MM.1S (cell line): ENCODE measurements at regions not wholly inside any gene's neighbourhood (a gene's known extent, or its start where the extent isn't known, plus 50 kb on each side); places are given as distances from the start of the nearest gene placed in this dataset.

Source experiments
- DNase-seq: peaks from one replicate; pipeline ENCODE4 v3.0.0-alpha.2; 2015
- H2AFZ ChIP-seq: fragments of 300-600 bp; sonication (generic); 2 replicates; pipeline ENCODE4 v1.6.0; 2016; ENCODE audit warnings: antibody characterized with exemption, low read length
- H3F3A ChIP-seq: fragments of 300-600 bp; sonication (generic); 2 replicates; pipeline ENCODE4 v1.6.1; 2016; ENCODE audit warnings: mild to moderate bottlenecking, antibody characterized with exemption, low read length, moderate library complexity, mixed read lengths; ENCODE audit not compliant: insufficient read depth
- H3K27ac ChIP-seq: fragments of 300-600 bp; sonication (generic); 2 replicates; pipeline ENCODE4 v1.5.1; 2016; ENCODE audit warnings: mild to moderate bottlenecking, low read length
- H3K27me3 ChIP-seq: fragments of 300-600 bp; sonication (generic); replicated peaks from 2 replicates; pipeline ENCODE4 v1.6.0; 2016; ENCODE audit warnings: low read length; ENCODE audit not compliant: insufficient read depth
- H3K36me3 ChIP-seq: fragments of 300-600 bp; sonication (generic); replicated peaks from 2 replicates; pipeline ENCODE4 v1.6.1; 2016; ENCODE audit warnings: mild to moderate bottlenecking, low read length, mixed read lengths; ENCODE audit not compliant: insufficient read depth
- H3K4me1 ChIP-seq: fragments of 300-600 bp; sonication (generic); 2 replicates; pipeline ENCODE4 v1.6.1; 2016; ENCODE audit warnings: low read length, mixed read lengths
- H3K4me2 ChIP-seq: fragments of 300-600 bp; sonication (generic); 2 replicates; pipeline ENCODE4 v1.6.0; 2016; ENCODE audit warnings: low read depth, low read length
- H3K4me3 ChIP-seq: fragments of 300-600 bp; sonication (generic); 2 replicates; pipeline ENCODE4 v1.5.1; 2016; ENCODE audit warnings: low read length, mixed read lengths
- H3K79me2 ChIP-seq: fragments of 300-600 bp; sonication (generic); 2 replicates; pipeline ENCODE4 v1.6.1; 2016; ENCODE audit warnings: mixed run types, low read length, mixed read lengths
- H3K9ac ChIP-seq: fragments of 300-600 bp; sonication (generic); 2 replicates; pipeline ENCODE4 v1.6.1; 2016; ENCODE audit warnings: low read length, mixed read lengths
- H3K9me2 ChIP-seq: fragments of 300-600 bp; sonication (generic); replicated peaks from 2 replicates; pipeline ENCODE4 v1.6.1; 2016; ENCODE audit warnings: mild to moderate bottlenecking, low read length, mixed read lengths; ENCODE audit not compliant: insufficient read depth
- H3K9me3 ChIP-seq: fragments of 300-600 bp; sonication (generic); replicated peaks from 2 replicates; pipeline ENCODE4 v1.6.1; 2016; ENCODE audit warnings: mild to moderate bottlenecking, low read length, mixed read lengths; ENCODE audit not compliant: insufficient read depth
- H4K20me1 ChIP-seq: fragments of 300-600 bp; sonication (generic); 2 replicates; pipeline ENCODE4 v1.6.1; 2016; ENCODE audit warnings: mild to moderate bottlenecking, low read length, moderate library complexity, mixed read lengths; ENCODE audit not compliant: insufficient read depth
- CTCF ChIP-seq: fragments of 300-600 bp; sonication (generic); IDR thresholded peaks from 2 replicates; pipeline ENCODE4 v1.5.1; 2016; ENCODE audit warnings: antibody characterized with exemption, low read length, mixed read lengths
- EZH2 ChIP-seq: fragments of 300-600 bp; sonication (generic); optimal IDR thresholded peaks from 2 replicates; pipeline ENCODE3; 2017; ENCODE audit warnings: low read depth, mild to moderate bottlenecking, antibody characterized with exemption, low read length, mixed read lengths
- EZH2phosphoT487 ChIP-seq: fragments of 300-600 bp; sonication (generic); IDR thresholded peaks from 2 replicates; pipeline ENCODE4 v1.6.1; 2018; ENCODE audit warnings: antibody characterized with exemption, low read length

- DNase-seq = no peak
- no peaks in the 10 kb centered on the region for H3K9me3 ChIP-seq
- no peak overlapping the region for H3K27ac ChIP-seq
- no peaks in the 10 kb centered on the region for H4K20me1 ChIP-seq
- no peak overlapping the region for H3K4me3 ChIP-seq
- no peaks in the 10 kb centered on the region for H3K9me2 ChIP-seq
- H3K9ac ChIP-seq = no peak overlapping the region
- H2AFZ ChIP-seq = no peak overlapping the region
- TF ChIP-seq EZH2 (no peak), CTCF (no peak), EZH2phosphoT487 (no peak)
- H3K79me2 ChIP-seq = no peaks in the 10 kb centered on the region
- H3K4me2 ChIP-seq = no peak overlapping the region
- H3F3A ChIP-seq = no peaks in the 10 kb centered on the region
- H3K36me3 ChIP-seq = no peaks in the 10 kb centered on the region
- H3K4me1 ChIP-seq = peaks cover 4% of the 10 kb centered on the region; the same call in 1 of the 2 replicates
- H3K27me3 ChIP-seq = no peaks in the 10 kb centered on the region
These were observed 205.3 kb upstream of the MTNR1B start for GRCh38 chr11:92764128-92764527.

- no peaks in the 10 kb centered on the region for H3K79me2 ChIP-seq
- TF ChIP-seq EZH2 (no peak), CTCF (no peak), EZH2phosphoT487 (no peak)
- no peak overlapping the region for H3K4me3 ChIP-seq
- H3K9ac ChIP-seq = no peak overlapping the region
- no peaks in the 10 kb centered on the region for H3K36me3 ChIP-seq
- no peaks in the 10 kb centered on the region for H3K9me3 ChIP-seq
- no peaks in the 10 kb centered on the region for H3K9me2 ChIP-seq
- no peak for DNase-seq
- H2AFZ ChIP-seq = no peak overlapping the region
- H4K20me1 ChIP-seq = no peaks in the 10 kb centered on the region
- no peaks in the 10 kb centered on the region for H3K27me3 ChIP-seq
- no peaks in the 10 kb centered on the region for H3F3A ChIP-seq
- H3K4me2 ChIP-seq = no peak overlapping the region
- H3K4me1 ChIP-seq = peaks cover 4% of the 10 kb centered on the region; the same call in 1 of the 2 replicates
- no peak overlapping the region for H3K27ac ChIP-seq
These were observed 204.2 kb upstream of the MTNR1B start for GRCh38 chr11:92765082-92765840.

- Histone ChIP-seq H3K27ac (no peak overlapping the region), H2AFZ (no peak overlapping the region), H3K4me2 (no peak overlapping the region), H3K4me1 (peaks cover 4% of the 10 kb centered on the region; the same call in 1 of the 2 replicates), H3K9ac (no peak overlapping the region), H3K79me2 (no peaks in the 10 kb centered on the region), H3F3A (no peaks in the 10 kb centered on the region), H3K4me3 (no peak overlapping the region), H3K9me2 (no peaks in the 10 kb centered on the region), H3K27me3 (no peaks in the 10 kb centered on the region), H3K36me3 (no peaks in the 10 kb centered on the region), H3K9me3 (no peaks in the 10 kb centered on the region), H4K20me1 (no peaks in the 10 kb centered on the region)
- TF ChIP-seq CTCF (no peak), EZH2 (no peak), EZH2phosphoT487 (no peak)
- DNase-seq = no peak
These were observed 203.5 kb upstream of the MTNR1B start for GRCh38 chr11:92765965-92766371.
